ENCODE measurements at regions not wholly inside any gene's neighbourhood (a gene's known extent, or its start where the extent isn't known, plus 50 kb on each side); places are given as distances from the start of the nearest gene placed in this dataset.

DNA sequence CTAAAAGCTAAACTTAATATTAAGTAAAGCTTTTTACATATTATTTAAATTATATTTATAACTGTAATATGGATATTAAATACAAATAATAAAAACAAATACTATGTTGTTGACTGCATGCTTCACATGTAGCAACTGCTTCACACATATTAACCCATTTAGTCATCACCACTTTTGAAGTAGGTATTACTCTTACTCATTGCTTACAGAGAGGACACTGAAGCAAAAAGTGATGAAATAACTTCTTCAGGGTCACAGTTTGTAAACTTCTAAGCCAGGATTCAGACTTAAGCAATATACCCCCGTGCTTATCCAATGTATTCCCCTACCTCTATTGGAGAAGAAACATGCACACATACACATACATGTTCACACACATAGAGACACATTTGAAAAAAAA lies 166.6 kb downstream of the DKK2 start:
- DNase-seq: no peak
- no peak for ATAC-seq (ENCODE audit: low FRiP score)
- Histone ChIP-seq H3K27me3 (ENCODE audit: control insufficient read depth in 1 of 2, insufficient read depth in 2 of 2, low read length in 1 of 2) (no peaks in the 10 kb centered on the region), H3K9me3 (ENCODE audit: control insufficient read depth, low read length) (no peaks in the 10 kb centered on the region), H3K4me1 (ENCODE audit: control insufficient read depth in 1 of 2, insufficient read depth in 2 of 2, low read length in 2 of 2) (peaks cover 0 to 4% of the 10 kb centered on the region in 2 donors), H3K27ac (ENCODE audit: low read depth in 1 of 2, low read length in 2 of 2) (no peak overlapping the region), H3K36me3 (ENCODE audit: control insufficient read depth in 1 of 2, insufficient read depth in 2 of 2, low read length in 1 of 2) (no peaks in the 10 kb centered on the region), H3K4me3 (ENCODE audit: low read length in 2 of 2) (no peak overlapping the region)
- 94 to 97% methylated on average over 1 of the region's 1 CpG for WGBS, 2 donors
- intact Hi-C loops (cut with DNase I): no loop called here

DNA sequence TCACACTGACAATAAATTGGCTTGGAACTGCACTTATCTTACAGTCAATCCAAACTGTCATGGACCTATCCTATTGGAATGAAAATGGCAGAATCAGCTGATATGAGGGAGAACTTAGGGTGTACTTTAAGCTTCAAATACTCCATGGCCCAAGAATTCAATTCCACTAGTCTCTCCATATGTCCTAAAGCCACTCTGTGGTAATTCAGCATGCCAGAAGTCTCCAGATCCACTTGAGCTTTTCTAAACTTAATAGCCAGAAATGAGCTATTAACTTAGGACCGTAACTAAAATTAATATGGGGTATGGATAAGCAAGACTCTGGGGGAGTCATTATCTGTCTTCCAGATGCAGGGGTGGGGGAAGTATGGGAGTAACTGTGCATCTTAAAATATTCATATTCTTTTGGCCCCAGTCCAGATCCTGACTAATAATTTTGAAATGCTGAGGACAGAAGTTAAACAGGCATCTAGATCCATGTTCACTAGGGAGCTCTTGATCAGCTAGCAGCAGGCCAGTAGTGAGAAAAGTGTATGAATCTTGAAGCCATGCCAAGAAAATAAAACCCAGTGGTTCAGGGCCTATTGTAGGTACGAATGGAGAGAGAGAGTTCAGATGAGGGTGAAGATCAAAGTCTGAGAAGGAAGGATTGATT lies 167.6 kb downstream of the DKK2 start:
- DNase-seq (no peak), ATAC-seq (ENCODE audit: low FRiP score) (no peak)
- no peak overlapping the region for H3K4me3 ChIP-seq (ENCODE audit: low read length in 2 of 2)
- no peaks in the 10 kb centered on the region for H3K27me3 ChIP-seq (ENCODE audit: control insufficient read depth in 1 of 2, insufficient read depth in 2 of 2, low read length in 1 of 2)
- no peaks in the 10 kb centered on the region for H3K36me3 ChIP-seq (ENCODE audit: control insufficient read depth in 1 of 2, insufficient read depth in 2 of 2, low read length in 1 of 2)
- no peaks in the 10 kb centered on the region for H3K9me3 ChIP-seq (ENCODE audit: control insufficient read depth, low read length)
- peaks cover 0 to 4% of the 10 kb centered on the region in 2 donors for H3K4me1 ChIP-seq (ENCODE audit: control insufficient read depth in 1 of 2, insufficient read depth in 2 of 2, low read length in 2 of 2)
- WGBS, 2 donors: 35 to 49% methylated on average over 2 of the region's 2 CpGs
- intact Hi-C loops (cut with DNase I): no loop called here
- no peak overlapping the region for H3K27ac ChIP-seq (ENCODE audit: low read depth in 1 of 2, low read length in 2 of 2)

DNA sequence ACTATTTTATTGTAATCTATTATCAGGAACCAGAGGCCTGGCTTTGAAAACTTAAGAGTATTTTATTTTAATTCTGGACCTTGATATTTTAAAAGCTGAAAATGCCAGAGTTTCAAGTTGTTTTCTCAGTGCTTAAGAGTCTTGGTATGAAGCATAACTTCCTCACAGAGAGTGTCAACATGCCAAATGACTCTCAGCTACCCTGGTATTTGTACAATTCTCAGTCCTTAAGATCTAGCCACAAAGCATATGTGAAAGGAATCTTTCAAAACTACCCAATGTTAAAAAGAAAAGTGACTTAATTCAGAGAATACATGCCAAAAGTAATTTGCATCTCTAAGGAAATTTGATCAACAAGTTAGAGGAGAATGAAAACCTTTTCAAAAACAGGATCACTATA lies 171.9 kb downstream of the DKK2 start:
- H3K4me3 ChIP-seq (ENCODE audit: low read length in 2 of 2): no peak overlapping the region
- no peak for DNase-seq
- H3K27ac ChIP-seq (ENCODE audit: low read depth in 1 of 2, low read length in 2 of 2): peak overlapping the region in 1 of 2 donors; percentile 90
- no peaks in the 10 kb centered on the region for H3K36me3 ChIP-seq (ENCODE audit: control insufficient read depth in 1 of 2, insufficient read depth in 2 of 2, low read length in 1 of 2)
- no peaks in the 10 kb centered on the region for H3K9me3 ChIP-seq (ENCODE audit: control insufficient read depth, low read length)
- intact Hi-C loops (cut with DNase I): no loop called here
- H3K27me3 ChIP-seq (ENCODE audit: control insufficient read depth in 1 of 2, insufficient read depth in 2 of 2, low read length in 1 of 2): no peaks in the 10 kb centered on the region
- ATAC-seq (ENCODE audit: low FRiP score): no peak
- H3K4me1 ChIP-seq (ENCODE audit: control insufficient read depth in 1 of 2, insufficient read depth in 2 of 2, low read length in 2 of 2): peaks cover 0 to 4% of the 10 kb centered on the region in 2 donors

DNA sequence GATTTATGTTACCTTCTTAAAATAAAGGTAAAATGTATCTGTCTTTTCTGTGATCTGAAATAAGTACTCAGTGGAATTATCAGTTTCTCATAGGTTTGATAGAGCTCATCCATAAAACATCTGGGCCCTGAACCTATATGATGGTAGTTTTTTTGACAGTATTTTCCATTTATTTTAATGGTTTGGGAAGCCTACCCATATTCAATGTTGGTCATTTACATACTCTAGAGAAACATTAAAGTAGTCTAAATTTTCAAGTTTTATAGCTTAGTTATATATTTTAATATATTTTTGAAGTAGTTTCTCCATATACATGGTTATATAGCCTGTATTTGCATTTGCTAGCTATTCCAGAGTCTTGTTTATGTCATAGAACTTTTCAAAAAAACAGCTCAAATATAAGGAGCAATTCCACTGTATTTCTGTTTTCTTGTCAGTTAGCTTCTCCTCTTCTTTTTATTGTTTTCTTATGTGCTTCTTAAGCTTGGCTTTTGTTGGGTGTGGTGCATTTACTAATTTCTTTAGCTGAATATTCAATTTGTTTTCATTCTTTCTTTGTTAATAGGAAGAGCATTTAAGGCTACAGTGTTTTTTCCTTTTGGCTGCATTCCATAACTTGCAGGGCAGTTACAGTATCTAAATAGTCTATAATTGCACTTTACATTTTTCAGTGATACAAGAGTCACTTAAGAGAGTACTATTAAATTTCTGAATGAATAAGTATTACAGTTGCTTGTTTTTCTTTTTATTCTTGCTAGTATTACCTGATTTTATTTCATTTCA lies 181.4 kb downstream of the DKK2 start:
- Histone ChIP-seq H3K4me3 (ENCODE audit: low read length in 2 of 2) (no peak overlapping the region), H3K27ac (ENCODE audit: low read depth in 1 of 2, low read length in 2 of 2) (no peak overlapping the region), H3K27me3 (ENCODE audit: control insufficient read depth in 1 of 2, insufficient read depth in 2 of 2, low read length in 1 of 2) (no peaks in the 10 kb centered on the region), H3K36me3 (ENCODE audit: control insufficient read depth in 1 of 2, insufficient read depth in 2 of 2, low read length in 1 of 2) (no peaks in the 10 kb centered on the region), H3K4me1 (ENCODE audit: control insufficient read depth in 1 of 2, insufficient read depth in 2 of 2, low read length in 2 of 2) (no peaks in the 10 kb centered on the region), H3K9me3 (ENCODE audit: control insufficient read depth, low read length) (no peaks in the 10 kb centered on the region)
- no peak for ATAC-seq (ENCODE audit: low FRiP score)
- intact Hi-C loops (cut with DNase I): no loop called here
- no peak for DNase-seq

DNA sequence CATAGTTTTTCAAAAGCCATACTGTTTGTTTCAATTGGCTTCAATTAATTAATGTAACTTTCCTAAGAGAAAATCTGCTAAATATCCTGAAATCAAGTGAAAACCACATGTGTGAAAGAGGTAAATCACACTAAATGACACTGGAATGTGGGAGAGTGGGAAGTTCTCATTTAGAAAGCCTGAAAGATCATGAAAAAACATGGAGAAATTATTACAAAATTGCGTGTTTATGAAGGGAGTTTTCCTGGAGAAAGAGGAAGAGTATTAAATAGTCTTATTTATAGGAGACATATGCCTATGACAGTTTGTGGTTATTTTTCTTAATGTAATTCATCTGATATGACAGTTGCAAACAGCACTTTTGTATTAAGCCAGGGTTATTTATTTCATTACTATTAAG lies 183.7 kb downstream of the DKK2 start:
- no peaks in the 10 kb centered on the region for H3K9me3 ChIP-seq (ENCODE audit: control insufficient read depth, low read length)
- no peak overlapping the region for H3K27ac ChIP-seq (ENCODE audit: low read depth in 1 of 2, low read length in 2 of 2)
- no peak for ATAC-seq (ENCODE audit: low FRiP score)
- H3K4me3 ChIP-seq (ENCODE audit: low read length in 2 of 2): no peak overlapping the region
- H3K4me1 ChIP-seq (ENCODE audit: control insufficient read depth in 1 of 2, insufficient read depth in 2 of 2, low read length in 2 of 2): no peaks in the 10 kb centered on the region
- H3K27me3 ChIP-seq (ENCODE audit: control insufficient read depth in 1 of 2, insufficient read depth in 2 of 2, low read length in 1 of 2): no peaks in the 10 kb centered on the region
- no peaks in the 10 kb centered on the region for H3K36me3 ChIP-seq (ENCODE audit: control insufficient read depth in 1 of 2, insufficient read depth in 2 of 2, low read length in 1 of 2)
- no peak for DNase-seq
- intact Hi-C loops (cut with DNase I): no loop called here
- WGBS, 2 donors: 56 to 69% methylated on average over 1 of the region's 1 CpG

DNA sequence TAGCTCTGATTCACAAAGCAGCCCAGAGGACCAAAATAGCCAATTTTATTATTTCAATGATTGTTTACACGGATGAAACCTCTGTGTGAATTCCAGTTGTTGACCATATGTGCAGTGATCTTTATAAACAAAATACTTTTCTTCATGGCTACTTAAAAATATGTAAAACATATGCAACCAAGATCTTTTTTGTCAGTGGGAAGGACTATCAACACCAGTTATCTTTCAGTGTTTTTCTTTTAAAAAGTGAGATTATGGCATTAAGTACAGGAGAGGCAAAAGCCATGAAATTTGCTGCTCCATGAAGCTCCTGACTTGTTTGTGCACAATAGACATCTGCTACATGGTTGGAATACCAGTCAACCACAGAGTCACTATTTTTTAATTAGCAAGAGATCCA lies 184.4 kb downstream of the DKK2 start:
- no peak for ATAC-seq (ENCODE audit: low FRiP score)
- WGBS, 2 donors: 79 to 88% methylated on average over 1 of the region's 1 CpG
- Histone ChIP-seq H3K9me3 (ENCODE audit: control insufficient read depth, low read length) (no peaks in the 10 kb centered on the region), H3K36me3 (ENCODE audit: control insufficient read depth in 1 of 2, insufficient read depth in 2 of 2, low read length in 1 of 2) (no peaks in the 10 kb centered on the region), H3K27me3 (ENCODE audit: control insufficient read depth in 1 of 2, insufficient read depth in 2 of 2, low read length in 1 of 2) (no peaks in the 10 kb centered on the region), H3K4me1 (ENCODE audit: control insufficient read depth in 1 of 2, insufficient read depth in 2 of 2, low read length in 2 of 2) (no peaks in the 10 kb centered on the region), H3K27ac (ENCODE audit: low read depth in 1 of 2, low read length in 2 of 2) (no peak overlapping the region), H3K4me3 (ENCODE audit: low read length in 2 of 2) (no peak overlapping the region)
- intact Hi-C loops (cut with DNase I): no loop called here
- DNase-seq: no peak

DNA sequence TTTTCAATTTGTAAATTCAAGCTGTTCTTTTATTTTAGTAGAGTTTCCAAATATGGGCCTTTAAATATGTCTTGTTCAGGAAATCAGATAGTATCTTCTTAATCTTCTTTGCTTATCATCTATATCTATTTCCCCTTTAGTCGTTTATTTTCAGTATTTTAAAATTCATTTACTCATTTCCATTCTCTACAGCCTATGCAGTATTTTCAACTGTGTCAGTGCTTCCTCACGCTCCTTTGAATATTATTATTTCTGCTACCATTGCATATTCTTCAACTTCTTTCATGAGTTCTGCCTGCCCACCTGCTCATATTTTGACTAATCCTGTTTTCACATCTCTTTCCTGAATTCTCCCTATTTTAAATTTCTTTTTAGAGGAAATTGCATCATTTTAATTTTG lies 185.4 kb downstream of the DKK2 start:
- intact Hi-C loops (cut with DNase I): no loop called here
- no peak overlapping the region for H3K4me3 ChIP-seq (ENCODE audit: low read length in 2 of 2)
- no peaks in the 10 kb centered on the region for H3K4me1 ChIP-seq (ENCODE audit: control insufficient read depth in 1 of 2, insufficient read depth in 2 of 2, low read length in 2 of 2)
- no peaks in the 10 kb centered on the region for H3K36me3 ChIP-seq (ENCODE audit: control insufficient read depth in 1 of 2, insufficient read depth in 2 of 2, low read length in 1 of 2)
- H3K9me3 ChIP-seq (ENCODE audit: control insufficient read depth, low read length): no peaks in the 10 kb centered on the region
- ATAC-seq (ENCODE audit: low FRiP score) (no peak), DNase-seq (no peak)
- no peaks in the 10 kb centered on the region for H3K27me3 ChIP-seq (ENCODE audit: control insufficient read depth in 1 of 2, insufficient read depth in 2 of 2, low read length in 1 of 2)
- WGBS, 2 donors: 77 to 90% methylated on average over 2 of the region's 2 CpGs
- H3K27ac ChIP-seq (ENCODE audit: low read depth in 1 of 2, low read length in 2 of 2): no peak overlapping the region

DNA sequence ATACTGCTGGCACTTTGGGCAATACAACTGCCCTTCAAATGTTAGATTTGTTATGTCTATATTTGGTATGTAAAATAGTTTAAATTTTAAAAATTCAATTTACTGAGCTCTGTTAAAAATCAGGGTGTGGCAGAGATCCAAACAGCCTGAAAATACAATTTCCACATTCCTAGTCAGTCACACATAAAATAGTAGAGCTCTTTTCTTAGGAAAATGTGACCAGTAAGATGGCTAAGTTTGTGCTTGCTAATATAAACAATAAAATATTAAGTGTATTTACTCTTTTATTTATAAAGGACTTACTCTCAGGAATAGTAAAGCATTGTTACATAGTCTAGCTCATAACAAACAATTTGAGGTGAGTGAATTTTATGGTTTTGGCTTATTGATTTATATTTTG lies 200.2 kb downstream of the DKK2 start:
- H3K36me3 ChIP-seq (ENCODE audit: control insufficient read depth in 1 of 2, insufficient read depth in 2 of 2, low read length in 1 of 2): no peaks in the 10 kb centered on the region
- no peaks in the 10 kb centered on the region for H3K27me3 ChIP-seq (ENCODE audit: control insufficient read depth in 1 of 2, insufficient read depth in 2 of 2, low read length in 1 of 2)
- intact Hi-C loops (cut with DNase I): no loop called here
- ATAC-seq (ENCODE audit: low FRiP score): no peak
- no peaks in the 10 kb centered on the region for H3K9me3 ChIP-seq (ENCODE audit: control insufficient read depth, low read length)
- no peak overlapping the region for H3K27ac ChIP-seq (ENCODE audit: low read depth in 1 of 2, low read length in 2 of 2)
- no peak overlapping the region for H3K4me3 ChIP-seq (ENCODE audit: low read length in 2 of 2)
- no peak for DNase-seq
- H3K4me1 ChIP-seq (ENCODE audit: control insufficient read depth in 1 of 2, insufficient read depth in 2 of 2, low read length in 2 of 2): no peaks in the 10 kb centered on the region

DNA sequence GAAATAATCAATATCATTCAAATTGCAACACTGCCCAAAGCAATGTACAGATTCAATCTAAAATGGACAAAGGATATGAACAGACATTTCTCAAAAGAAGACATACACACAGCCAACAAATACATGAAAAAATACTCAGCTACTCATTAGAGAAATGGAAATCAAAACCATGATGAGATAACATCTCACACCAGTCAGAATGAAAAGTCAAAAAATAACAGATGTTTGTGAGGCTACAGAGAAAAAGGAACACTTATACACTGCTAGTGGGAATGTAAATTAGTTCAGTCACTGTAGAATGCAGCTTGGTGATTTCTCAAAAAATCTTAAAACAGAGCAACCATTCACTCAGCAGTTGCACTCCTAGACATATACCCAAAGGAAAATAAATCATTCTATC lies 205.2 kb downstream of the DKK2 start:
- ATAC-seq (ENCODE audit: low FRiP score): no peak
- Histone ChIP-seq H3K27ac (ENCODE audit: low read depth in 1 of 2, low read length in 2 of 2) (no peak overlapping the region), H3K9me3 (ENCODE audit: control insufficient read depth, low read length) (no peaks in the 10 kb centered on the region), H3K4me1 (ENCODE audit: control insufficient read depth in 1 of 2, insufficient read depth in 2 of 2, low read length in 2 of 2) (no peaks in the 10 kb centered on the region), H3K4me3 (ENCODE audit: low read length in 2 of 2) (no peak overlapping the region), H3K36me3 (ENCODE audit: control insufficient read depth in 1 of 2, insufficient read depth in 2 of 2, low read length in 1 of 2) (no peaks in the 10 kb centered on the region), H3K27me3 (ENCODE audit: control insufficient read depth in 1 of 2, insufficient read depth in 2 of 2, low read length in 1 of 2) (no peaks in the 10 kb centered on the region)
- no peak for DNase-seq
- intact Hi-C loops (cut with DNase I): no loop called here
